ENCODE measurements at regions not wholly inside any gene's neighbourhood (a gene's known extent, or its start where the extent isn't known, plus 50 kb on each side); places are given as distances from the start of the nearest gene placed in this dataset.

DNA sequence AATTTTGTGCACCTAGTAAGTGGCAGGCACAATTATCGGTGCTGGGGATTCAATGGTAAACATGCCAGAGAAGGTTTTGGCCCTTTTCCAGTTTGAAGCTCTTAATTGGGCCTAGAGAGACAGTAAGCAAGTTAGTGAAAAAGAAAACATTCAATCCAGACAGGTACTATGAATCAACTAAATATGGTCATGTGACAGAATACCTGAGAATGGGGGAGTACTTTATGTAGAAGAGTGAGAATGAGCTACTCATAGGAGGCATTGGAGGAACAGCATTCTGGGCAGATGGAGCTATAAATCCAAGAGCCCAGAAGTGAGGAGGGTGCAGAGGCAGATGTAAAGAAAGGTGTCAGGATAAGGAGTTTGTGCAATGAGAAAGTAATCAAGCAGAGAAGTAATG is 1017.9 kb downstream of the ADGRL2 start:
- TF ChIP-seq, protein P1, sequence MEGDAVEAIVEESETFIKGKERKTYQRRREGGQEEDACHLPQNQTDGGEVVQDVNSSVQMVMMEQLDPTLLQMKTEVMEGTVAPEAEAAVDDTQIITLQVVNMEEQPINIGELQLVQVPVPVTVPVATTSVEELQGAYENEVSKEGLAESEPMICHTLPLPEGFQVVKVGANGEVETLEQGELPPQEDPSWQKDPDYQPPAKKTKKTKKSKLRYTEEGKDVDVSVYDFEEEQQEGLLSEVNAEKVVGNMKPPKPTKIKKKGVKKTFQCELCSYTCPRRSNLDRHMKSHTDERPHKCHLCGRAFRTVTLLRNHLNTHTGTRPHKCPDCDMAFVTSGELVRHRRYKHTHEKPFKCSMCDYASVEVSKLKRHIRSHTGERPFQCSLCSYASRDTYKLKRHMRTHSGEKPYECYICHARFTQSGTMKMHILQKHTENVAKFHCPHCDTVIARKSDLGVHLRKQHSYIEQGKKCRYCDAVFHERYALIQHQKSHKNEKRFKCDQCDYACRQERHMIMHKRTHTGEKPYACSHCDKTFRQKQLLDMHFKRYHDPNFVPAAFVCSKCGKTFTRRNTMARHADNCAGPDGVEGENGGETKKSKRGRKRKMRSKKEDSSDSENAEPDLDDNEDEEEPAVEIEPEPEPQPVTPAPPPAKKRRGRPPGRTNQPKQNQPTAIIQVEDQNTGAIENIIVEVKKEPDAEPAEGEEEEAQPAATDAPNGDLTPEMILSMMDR (IDR thresholded peaks at IDR 0.05), result no peak

DNA sequence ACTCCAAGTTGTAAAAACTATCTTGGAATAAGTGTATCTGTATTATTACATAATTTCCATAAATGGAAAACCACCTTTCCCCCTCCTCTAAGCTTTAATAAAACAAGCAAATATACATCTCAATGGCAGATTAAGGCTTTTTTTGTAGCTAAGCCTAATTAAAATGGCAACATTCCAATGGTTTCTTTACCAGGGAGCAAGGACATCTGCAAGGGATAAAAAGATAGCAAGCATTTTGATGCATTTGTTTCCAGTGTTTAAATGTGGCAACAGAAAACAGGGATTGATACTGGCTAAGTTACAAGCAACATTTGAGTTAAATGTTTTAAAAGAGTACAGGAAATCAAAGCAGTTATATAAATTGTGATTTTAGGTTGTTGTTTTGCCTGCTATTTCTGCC is 1012.7 kb downstream of the ADGRL2 start:
- TF ChIP-seq, protein P1 (IDR thresholded peaks at IDR 0.05), result no peak

DNA sequence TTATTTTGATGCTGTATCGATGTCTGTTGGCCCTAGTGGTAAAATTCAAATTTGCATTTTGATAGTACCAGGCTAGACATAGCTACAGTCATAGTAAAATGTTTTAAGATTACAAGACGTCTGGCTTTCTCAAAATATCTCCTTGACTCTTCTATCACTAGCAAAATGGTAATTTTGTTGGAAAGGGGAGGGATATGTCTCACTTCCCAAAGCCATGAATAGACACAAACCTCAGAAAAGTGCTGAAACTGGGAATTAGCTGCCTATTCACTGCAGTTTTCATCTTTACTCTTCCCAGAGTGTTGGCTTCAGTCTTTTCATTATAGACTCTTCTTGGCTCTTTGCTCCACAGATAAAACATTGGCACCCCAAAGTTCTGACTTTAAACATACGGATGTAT is 1009.9 kb downstream of the ADGRL2 start:
- TF ChIP-seq, protein P1 (IDR thresholded peaks at IDR 0.05), result no peak

DNA sequence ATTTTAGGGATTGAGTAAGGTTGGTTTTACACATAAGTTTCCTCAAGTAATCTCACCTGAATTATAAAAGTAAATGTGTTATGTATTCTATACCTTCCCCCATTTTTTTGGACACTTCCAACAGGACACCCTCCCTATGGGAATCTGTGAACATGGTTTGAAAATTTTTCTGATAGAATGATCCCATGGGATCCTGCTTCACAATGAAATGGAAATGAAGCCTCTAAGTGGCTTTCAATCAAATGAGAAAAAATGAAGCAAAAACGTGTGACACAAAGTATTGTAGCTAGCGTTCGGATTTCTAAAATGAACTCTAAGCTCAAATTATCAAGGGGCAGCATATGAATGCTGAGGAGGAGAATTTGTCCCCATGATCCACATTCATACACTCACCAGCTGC is 1006.8 kb downstream of the ADGRL2 start:
- TF ChIP-seq, protein P1 (IDR thresholded peaks at IDR 0.05), result no peak

DNA sequence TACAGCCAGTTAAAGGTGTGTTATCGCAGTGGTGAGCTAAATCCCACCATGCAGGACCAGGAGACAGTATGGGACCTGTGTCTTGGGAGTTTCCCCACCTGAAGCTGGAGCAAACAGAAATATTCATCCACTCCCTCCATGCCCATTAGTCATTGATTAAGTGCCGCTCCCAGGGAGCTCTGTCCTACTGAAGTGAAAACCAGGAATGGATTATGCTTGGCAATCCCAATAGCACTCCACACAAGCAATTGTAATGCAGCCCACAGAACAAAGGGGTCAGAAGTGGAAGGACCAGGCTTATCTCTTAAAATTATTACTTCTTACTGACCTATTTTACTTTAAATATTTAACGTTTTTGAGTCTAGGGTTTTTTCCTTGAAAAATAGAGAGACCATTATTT is 1005.4 kb downstream of the ADGRL2 start:
- TF ChIP-seq, protein P1 (IDR thresholded peaks at IDR 0.05), result no peak

DNA sequence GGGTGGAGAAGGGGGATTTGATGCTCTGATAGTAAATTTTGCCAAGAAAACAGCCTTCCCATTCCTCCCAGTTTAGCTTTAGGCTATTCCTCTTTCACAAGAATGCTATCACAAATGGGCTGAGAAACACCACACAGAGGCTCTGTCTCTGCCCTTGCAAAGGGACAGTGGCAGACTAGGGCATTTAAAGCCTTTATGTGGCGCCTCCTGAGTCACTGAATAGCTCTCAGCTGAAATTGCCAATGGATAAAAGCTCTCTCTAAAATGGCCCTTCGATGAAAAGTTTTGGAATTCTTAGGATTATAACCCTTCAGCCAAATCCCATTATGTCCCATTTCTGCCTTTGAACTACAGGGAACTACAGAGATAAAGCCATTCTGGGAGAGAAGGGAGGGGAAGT is 1000.4 kb downstream of the ADGRL2 start:
- TF ChIP-seq, protein P1 (IDR thresholded peaks at IDR 0.05), result no peak

DNA sequence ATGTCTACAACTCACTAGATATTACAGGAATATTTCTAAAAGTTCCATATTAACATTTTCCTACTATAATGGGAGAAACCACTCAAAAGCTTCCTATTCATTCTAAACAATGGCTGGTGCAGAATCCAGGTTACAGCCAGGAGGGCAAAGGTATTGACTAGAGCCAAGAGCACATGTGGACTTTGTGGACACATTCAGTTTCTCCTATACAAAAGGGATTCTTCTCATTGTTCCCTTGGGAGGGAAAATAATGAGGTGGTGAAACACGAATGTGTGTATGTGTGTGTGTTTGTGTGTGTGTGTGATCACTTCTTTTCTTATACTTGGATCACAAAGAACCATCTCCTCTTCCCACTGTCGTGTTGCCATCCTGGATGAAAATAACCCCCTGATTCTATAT is 1000.0 kb downstream of the ADGRL2 start:
- TF ChIP-seq, protein P1 (IDR thresholded peaks at IDR 0.05), result no peak

DNA sequence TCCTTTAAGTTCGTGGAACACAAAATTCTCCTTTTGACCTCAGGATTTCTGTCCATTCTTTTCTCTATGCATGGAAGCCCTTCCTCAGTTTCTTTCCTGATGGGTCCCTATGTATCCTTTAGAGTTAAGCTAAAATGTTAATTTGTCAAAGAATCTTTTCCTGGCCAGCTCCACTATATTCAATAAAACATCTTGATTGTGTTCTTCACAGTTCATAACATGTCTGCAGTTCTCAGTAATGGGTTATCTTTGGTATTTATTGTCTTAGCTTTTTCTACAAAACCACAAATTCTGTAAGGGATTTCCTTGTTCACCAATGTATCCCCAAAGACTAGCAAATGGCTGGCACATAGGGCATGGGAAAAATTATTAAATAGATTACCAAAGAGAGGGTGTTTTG is 998.5 kb downstream of the ADGRL2 start:
- TF ChIP-seq, protein P1 (IDR thresholded peaks at IDR 0.05), result no peak
